UCSD-AML1 (cell line): ENCODE measurements at regions not wholly inside any gene's neighbourhood (a gene's known extent, or its start where the extent isn't known, plus 50 kb on each side); places are given as distances from the start of the nearest gene placed in this dataset.

Experiments used
- DNase-seq: peaks from one replicate; lab custom pipeline; 2025; ENCODE audit not compliant: unreplicated experiment; lab: John Stamatoyannopoulos, UW

- DNase-seq, result no peak
Measured at GRCh38 chr4:61067381-61067780, 132.7 kb upstream of the ADGRL3 start.

GRCh38 chr4:61068060-61068459 lies 132.1 kb upstream of the ADGRL3 start:
- DNase-seq, result no peak

- DNase-seq, result no peak
Measured at GRCh38 chr4:61068745-61069144, 131.4 kb upstream of the ADGRL3 start.

- DNase-seq, result no peak
Measured at GRCh38 chr4:61070269-61070668, 129.9 kb upstream of the ADGRL3 start.

- no peak for DNase-seq
Measured at GRCh38 chr4:61079427-61079826, 120.7 kb upstream of the ADGRL3 start.

GRCh38 chr4:61079976-61080375 lies 120.2 kb upstream of the ADGRL3 start:
- DNase-seq, result no peak

- no peak for DNase-seq
Measured at GRCh38 chr4:61085534-61085933, 114.6 kb upstream of the ADGRL3 start.

- DNase-seq, result no peak
Measured at GRCh38 chr4:61086357-61086756, 113.8 kb upstream of the ADGRL3 start.

GRCh38 chr4:61086979-61087378 lies 113.1 kb upstream of the ADGRL3 start:
- DNase-seq, result no peak

GRCh38 chr4:61094854-61095598 lies 105.1 kb upstream of the ADGRL3 start:
- DNase-seq, result no peak

- DNase-seq, result no peak
Measured at GRCh38 chr4:61128682-61129081, 71.4 kb upstream of the ADGRL3 start.

GRCh38 chr4:61129971-61130370 lies 70.2 kb upstream of the ADGRL3 start:
- DNase-seq, result no peak

- no peak for DNase-seq
Measured at GRCh38 chr4:61143461-61143860, 56.7 kb upstream of the ADGRL3 start.

GRCh38 chr4:61149278-61149677 lies 50.8 kb upstream of the ADGRL3 start:
- DNase-seq, result no peak
